GM12864 (cell line): ENCODE measurements at regions not wholly inside any gene's neighbourhood (a gene's known extent, or its start where the extent isn't known, plus 50 kb on each side); places are given as distances from the start of the nearest gene placed in this dataset.

Experiments used
- DNase-seq: peaks from one replicate; pipeline ENCODE4 v3.0.0-alpha.2; 2011; ENCODE audit warnings: low read depth
- H3K4me3 ChIP-seq: 2 replicates; pipeline ENCODE4 v1.5.1; 2011; ENCODE audit warnings: mild to moderate bottlenecking, low read depth, low read length, control low read depth
- CTCF ChIP-seq: IDR thresholded peaks from 2 replicates; pipeline ENCODE4 v1.5.1; 2011; ENCODE audit warnings: low read depth, mild to moderate bottlenecking, moderate library complexity, low read length, control low read depth, inconsistent platforms; ENCODE audit errors: missing control alignments

GRCh38 chr11:28690746-28691145 lies 582.6 kb downstream of the METTL15 start:
- no peak overlapping the region for H3K4me3 ChIP-seq
- TF ChIP-seq CTCF, result no peak
- no peak for DNase-seq

GRCh38 chr11:28684011-28684586 lies 575.9 kb downstream of the METTL15 start:
- no peak for TF ChIP-seq CTCF
- no peak for DNase-seq

GRCh38 chr11:28679795-28680468 lies 571.7 kb downstream of the METTL15 start:
- no peak for DNase-seq
- no peak for TF ChIP-seq CTCF
- no peak overlapping the region for H3K4me3 ChIP-seq

More at GRCh38 chr11:28684011-28684586, 575.9 kb downstream of the METTL15 start:
- H3K4me3 ChIP-seq, result no peak overlapping the region

- DNase-seq, result no peak
- no peak overlapping the region for H3K4me3 ChIP-seq
- TF ChIP-seq CTCF, result no peak
These were observed 569.5 kb downstream of the METTL15 start for GRCh38 chr11:28677721-28678120.

GRCh38 chr11:28675183-28675582 lies 567.0 kb downstream of the METTL15 start:
- TF ChIP-seq CTCF, result no peak
- no peak for DNase-seq
- no peak overlapping the region for H3K4me3 ChIP-seq

- no peak for DNase-seq
- peak; percentile 38 for TF ChIP-seq CTCF
These were observed 566.4 kb downstream of the METTL15 start for GRCh38 chr11:28674433-28675103.

More at GRCh38 chr11:28674433-28675103, 566.4 kb downstream of the METTL15 start:
- H3K4me3 ChIP-seq, result no peak overlapping the region
